Brain microvascular endothelial cell (primary cell): ENCODE measurements at regions not wholly inside any gene's neighbourhood (a gene's known extent, or its start where the extent isn't known, plus 50 kb on each side); places are given as distances from the start of the nearest gene placed in this dataset.

Experiments
- DNase-seq: peaks from one replicate; pipeline ENCODE4 v3.0.0-alpha.2; 2020
- H3K27ac ChIP-seq: fragments of 250-450 bp; sonication (Bioruptor Pico); 2 replicates; pipeline ENCODE4 v1.5.1; 2020; ENCODE audit warnings: mild to moderate bottlenecking, moderate library complexity
- H3K27me3 ChIP-seq: fragments of 250-450 bp; sonication (Bioruptor Pico); replicated peaks from 2 replicates; pipeline ENCODE4 v1.5.1; 2020; ENCODE audit warnings: mild to moderate bottlenecking
- H3K36me3 ChIP-seq: fragments of 250-450 bp; sonication (Bioruptor Pico); replicated peaks from 2 replicates; pipeline ENCODE4 v1.5.1; 2020; ENCODE audit warnings: mild to moderate bottlenecking
- H3K4me3 ChIP-seq: 2 replicates; pipeline ENCODE4 v1.5.1; 2011; ENCODE audit warnings: low read depth, mild to moderate bottlenecking, control low read depth, low read length, moderate library complexity
- CTCF ChIP-seq: IDR thresholded peaks from 2 replicates; pipeline ENCODE4 v1.5.1; 2011; ENCODE audit warnings: low read depth, mild to moderate bottlenecking, moderate library complexity, low read length, control low read depth, inconsistent platforms; ENCODE audit errors: missing control alignments
- in situ Hi-C: cut with HindIII; loops from 2 replicates; pipeline ENCODE4 v1.10.0; 2017; ENCODE audit warnings: low sequenced_read_pairs, low pct_ligation_motif_present

DNA sequence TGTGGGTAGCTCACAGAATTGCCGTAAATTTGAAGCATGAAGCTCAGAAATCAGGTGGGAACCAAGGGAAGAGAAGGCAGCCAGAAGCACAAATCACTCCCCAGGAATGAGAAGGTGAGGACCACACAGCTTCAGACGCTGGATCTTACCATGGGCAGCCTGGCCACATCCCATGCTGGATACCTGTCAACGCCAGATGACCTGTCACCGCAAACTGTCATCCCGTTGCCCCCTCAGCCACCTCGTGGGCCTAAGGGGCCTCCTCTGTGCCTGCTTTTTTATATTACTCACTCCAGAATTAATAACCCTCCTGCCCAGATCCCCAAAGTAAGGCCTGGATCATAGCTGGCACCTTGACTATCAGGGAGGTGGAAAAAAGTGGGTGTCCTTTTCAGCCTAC is 82.3 kb upstream of the KCNK12 start:
- Histone ChIP-seq H3K4me3 (no peak overlapping the region), H3K36me3 (no peaks in the 10 kb centered on the region), H3K27ac (no peak overlapping the region), H3K27me3 (no peaks in the 10 kb centered on the region)
- in situ Hi-C loops: no loop called here
- DNase-seq: no peak
- TF ChIP-seq CTCF: no peak

DNA sequence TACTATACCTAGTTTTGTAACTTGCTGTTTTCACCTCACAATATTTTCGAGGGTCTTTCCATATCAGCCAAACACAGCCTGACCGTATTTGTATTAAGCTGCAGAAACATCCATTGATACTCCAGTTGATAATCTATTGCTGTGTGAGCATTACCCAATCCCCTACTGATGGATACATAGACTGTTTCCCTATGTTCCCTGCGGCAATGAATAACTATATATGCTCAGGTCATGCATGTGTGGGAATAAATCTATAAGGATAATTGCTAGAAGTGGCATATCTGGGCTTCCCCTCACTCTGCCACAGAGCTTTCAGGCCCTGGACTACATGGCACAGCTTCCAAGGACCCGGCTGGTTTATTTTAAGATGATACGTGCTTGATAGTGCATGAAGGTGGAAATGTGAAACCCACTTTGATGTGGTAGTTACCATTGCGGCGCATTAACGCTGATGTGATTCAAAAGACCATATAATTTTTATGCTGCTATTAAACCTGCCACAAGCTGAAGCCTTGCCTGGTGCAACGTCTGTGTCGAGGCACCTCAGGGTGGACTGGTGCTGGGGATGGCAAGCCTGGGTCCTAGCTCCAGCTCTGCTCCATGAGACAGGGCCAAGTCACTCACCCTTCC is 81.4 kb upstream of the KCNK12 start:
- H3K27me3 ChIP-seq: no peaks in the 10 kb centered on the region
- no peak for DNase-seq
- no peak overlapping the region for H3K4me3 ChIP-seq
- no peak overlapping the region for H3K27ac ChIP-seq
- no peak for TF ChIP-seq CTCF
- no peaks in the 10 kb centered on the region for H3K36me3 ChIP-seq
- in situ Hi-C loops: no loop called here

- in situ Hi-C loops: no loop called here
- Histone ChIP-seq H3K27me3 (no peaks in the 10 kb centered on the region), H3K4me3 (no peak overlapping the region), H3K36me3 (no peaks in the 10 kb centered on the region), H3K27ac (no peak overlapping the region)
- no peak for DNase-seq
- no peak for TF ChIP-seq CTCF
Measured at GRCh38 chr2:47651296-47651695, 80.5 kb upstream of the KCNK12 start.

DNA sequence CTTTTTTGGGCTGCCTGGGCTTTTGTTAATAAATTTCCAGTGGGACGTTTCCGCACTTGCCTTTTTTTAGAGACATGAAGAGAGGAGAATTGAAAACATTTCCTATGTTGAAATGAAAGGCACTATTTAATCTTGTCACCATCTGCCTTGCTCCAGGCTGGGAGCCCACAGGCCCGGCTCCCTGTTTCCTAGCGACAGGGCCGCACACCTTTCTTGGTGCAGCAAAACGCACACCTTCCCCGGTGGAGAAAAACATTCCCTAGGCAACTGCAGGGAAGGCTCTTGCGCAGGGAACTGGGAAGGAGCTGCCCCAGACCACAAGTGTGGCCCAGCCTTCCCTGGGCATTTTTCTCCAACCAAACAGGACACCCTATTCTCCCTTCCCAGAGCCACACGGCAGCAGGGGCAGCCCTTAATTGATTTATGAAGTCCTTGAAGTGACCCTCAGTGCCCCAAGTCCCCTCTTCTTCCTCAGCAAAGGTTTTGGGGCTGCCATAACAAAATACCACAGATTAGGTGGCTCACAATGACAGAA is 79.3 kb upstream of the KCNK12 start:
- DNase-seq: no peak
- H3K27me3 ChIP-seq: no peaks in the 10 kb centered on the region
- in situ Hi-C loops: no loop called here

GRCh38 chr2:47645246-47645645 is 74.5 kb upstream of the KCNK12 start:
- Histone ChIP-seq H3K4me3 (no peak overlapping the region), H3K27ac (no peak overlapping the region), H3K27me3 (no peaks in the 10 kb centered on the region), H3K36me3 (no peaks in the 10 kb centered on the region)
- DNase-seq: no peak
- TF ChIP-seq CTCF: no peak
- in situ Hi-C loops: no loop called here

More for the DNA sequence above, 79.3 kb upstream of the KCNK12 start:
- no peak overlapping the region for H3K27ac ChIP-seq
- H3K4me3 ChIP-seq: no peak overlapping the region
- no peaks in the 10 kb centered on the region for H3K36me3 ChIP-seq
- TF ChIP-seq CTCF: no peak

DNA sequence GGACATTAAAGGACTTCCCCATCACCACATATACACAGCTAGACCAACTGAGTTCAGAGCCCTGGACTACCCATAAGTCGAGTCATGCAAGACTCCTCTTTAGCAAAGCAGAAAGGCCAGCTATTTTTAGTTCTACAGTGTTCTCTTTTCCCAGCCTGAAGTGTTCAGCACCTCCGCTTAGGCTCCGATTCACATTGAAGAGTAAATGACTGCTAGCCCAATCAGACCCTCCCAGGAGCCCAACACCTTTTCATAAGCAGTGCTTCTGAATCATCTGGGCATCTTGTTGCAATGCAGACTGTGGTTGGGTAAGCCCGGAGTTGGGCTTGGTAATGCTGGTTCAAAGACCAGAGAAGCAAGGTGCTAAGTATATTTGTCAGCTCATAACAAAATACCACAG is 73.6 kb upstream of the KCNK12 start:
- Histone ChIP-seq H3K27me3 (no peaks in the 10 kb centered on the region), H3K36me3 (no peaks in the 10 kb centered on the region), H3K4me3 (no peak overlapping the region), H3K27ac (no peak overlapping the region)
- DNase-seq: no peak
- no peak for TF ChIP-seq CTCF
- in situ Hi-C loops: no loop called here
